Liver (tissue), 3 donors: ENCODE measurements at regions not wholly inside any gene's neighbourhood (a gene's known extent, or its start where the extent isn't known, plus 50 kb on each side); places are given as distances from the start of the nearest gene placed in this dataset.

Source experiments
- JUND ChIP-seq, 2 donors: IDR thresholded peaks; 2 replicates each; pipeline ENCODE4 v1.6.1; 2016; ENCODE audit warnings: antibody characterized with exemption in 2 of 2
- YY1 ChIP-seq: IDR thresholded peaks from 2 replicates; pipeline ENCODE4 v1.6.1; 2016; ENCODE audit warnings: antibody characterized with exemption, mild to moderate bottlenecking
- TF ChIP-seq, protein P1 (sequence below): fragments of 150-350 bp; IDR thresholded peaks from 2 replicates; pipeline ENCODE4 v1.5.1; 2017; ENCODE audit warnings: improper control_type of control experiment, low read depth, low read length; ENCODE audit not compliant: missing input control
- donor health status: healthy.
- donor health status: healthy.

DNA sequence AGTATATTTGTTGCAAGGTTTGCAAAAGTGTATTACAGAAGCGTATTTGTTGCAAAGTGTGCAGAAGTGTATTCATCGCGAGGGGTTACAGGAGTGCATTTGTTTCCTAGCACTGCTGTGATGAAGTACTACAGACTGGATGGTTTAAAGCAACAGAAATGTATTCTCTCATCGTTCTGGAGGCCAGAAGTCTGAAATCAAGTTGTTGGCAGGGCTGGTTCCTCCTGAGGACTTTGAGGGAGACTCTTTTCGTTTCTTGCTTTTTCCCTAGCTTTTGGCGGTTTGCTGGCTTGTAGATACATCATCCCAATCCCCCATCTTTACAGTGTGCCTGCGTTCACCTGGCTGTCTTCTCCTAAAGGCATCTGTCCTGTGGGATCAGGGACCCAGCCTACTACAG, 127.9 kb upstream of the USP29 start:
- TF ChIP-seq JUND (IDR thresholded peaks at IDR 0.05): no peak
- TF ChIP-seq, protein P1, sequence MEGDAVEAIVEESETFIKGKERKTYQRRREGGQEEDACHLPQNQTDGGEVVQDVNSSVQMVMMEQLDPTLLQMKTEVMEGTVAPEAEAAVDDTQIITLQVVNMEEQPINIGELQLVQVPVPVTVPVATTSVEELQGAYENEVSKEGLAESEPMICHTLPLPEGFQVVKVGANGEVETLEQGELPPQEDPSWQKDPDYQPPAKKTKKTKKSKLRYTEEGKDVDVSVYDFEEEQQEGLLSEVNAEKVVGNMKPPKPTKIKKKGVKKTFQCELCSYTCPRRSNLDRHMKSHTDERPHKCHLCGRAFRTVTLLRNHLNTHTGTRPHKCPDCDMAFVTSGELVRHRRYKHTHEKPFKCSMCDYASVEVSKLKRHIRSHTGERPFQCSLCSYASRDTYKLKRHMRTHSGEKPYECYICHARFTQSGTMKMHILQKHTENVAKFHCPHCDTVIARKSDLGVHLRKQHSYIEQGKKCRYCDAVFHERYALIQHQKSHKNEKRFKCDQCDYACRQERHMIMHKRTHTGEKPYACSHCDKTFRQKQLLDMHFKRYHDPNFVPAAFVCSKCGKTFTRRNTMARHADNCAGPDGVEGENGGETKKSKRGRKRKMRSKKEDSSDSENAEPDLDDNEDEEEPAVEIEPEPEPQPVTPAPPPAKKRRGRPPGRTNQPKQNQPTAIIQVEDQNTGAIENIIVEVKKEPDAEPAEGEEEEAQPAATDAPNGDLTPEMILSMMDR: no peak
- TF ChIP-seq YY1: no peak
